GM11168 (cell line): ENCODE measurements at regions not wholly inside any gene's neighbourhood (a gene's known extent, or its start where the extent isn't known, plus 50 kb on each side); places are given as distances from the start of the nearest gene placed in this dataset.
"Not testable (repeated sequence)": the region's sequence is repeated elsewhere in the genome, so short reads cannot be mapped to it uniquely, and the experiment has no call there.

Source experiments
- in situ Hi-C: fragments of 300-500 bp; cut with MboI; formaldehyde crosslinking; loops from one replicate; pipeline ENCODE4 v1.12.0; 2022; ENCODE audit warnings: low sequenced_read_pairs; ENCODE audit not compliant: unreplicated experiment

DNA sequence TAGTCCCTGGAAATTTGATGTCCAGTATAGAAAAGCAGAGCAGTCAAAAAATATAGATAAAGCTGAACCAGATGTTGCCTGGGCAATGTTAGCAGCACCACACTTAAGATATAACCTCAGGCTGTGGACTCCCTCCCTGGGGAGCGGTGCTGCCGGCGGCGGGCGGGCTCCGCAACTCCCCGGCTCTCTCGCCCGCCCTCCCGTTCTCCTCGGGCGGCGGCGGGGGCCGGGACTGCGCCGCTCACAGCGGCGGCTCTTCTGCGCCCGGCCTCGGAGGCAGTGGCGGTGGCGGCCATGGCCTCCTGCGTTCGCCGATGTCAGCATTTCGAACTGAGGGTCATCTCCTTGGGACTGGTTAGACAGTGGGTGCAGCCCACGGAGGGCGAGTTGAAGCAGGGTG is 86.9 kb upstream of the GOLGA6L6 start:
- in situ Hi-C loops: not testable (repeated sequence)

GRCh38 chr15:20625469-20625868 is 83.9 kb upstream of the GOLGA6L6 start:
- in situ Hi-C loops: not testable (repeated sequence)

GRCh38 chr15:20624085-20624484 is 82.5 kb upstream of the GOLGA6L6 start:
- in situ Hi-C loops: not testable (repeated sequence)

GRCh38 chr15:20622117-20622516 is 80.5 kb upstream of the GOLGA6L6 start:
- in situ Hi-C loops: not testable (repeated sequence)

GRCh38 chr15:20614549-20614948 is 72.9 kb upstream of the GOLGA6L6 start:
- in situ Hi-C loops: not testable (repeated sequence)

GRCh38 chr15:20612796-20613195 is 71.2 kb upstream of the GOLGA6L6 start:
- in situ Hi-C loops: not testable (repeated sequence)

DNA sequence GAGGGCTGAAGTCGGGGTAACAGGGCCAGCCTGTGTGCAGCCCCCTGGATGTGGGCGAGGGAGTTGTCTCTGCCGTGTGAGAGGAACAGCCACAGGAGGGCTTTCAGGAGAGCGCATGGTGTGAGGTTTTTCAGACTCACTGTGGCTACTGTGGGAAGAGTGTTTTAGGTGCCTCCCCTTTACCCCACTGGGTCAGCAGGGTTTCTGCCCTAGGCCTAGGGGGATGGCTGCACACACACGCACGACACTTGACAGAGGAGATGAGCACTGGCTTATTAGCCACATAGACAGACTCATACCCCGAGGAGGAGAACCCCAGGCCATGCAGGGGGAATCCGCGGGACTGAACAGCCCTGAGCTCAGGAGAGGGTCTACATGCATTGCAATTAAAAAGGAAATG is 70.8 kb upstream of the GOLGA6L6 start:
- in situ Hi-C loops: not testable (repeated sequence)

DNA sequence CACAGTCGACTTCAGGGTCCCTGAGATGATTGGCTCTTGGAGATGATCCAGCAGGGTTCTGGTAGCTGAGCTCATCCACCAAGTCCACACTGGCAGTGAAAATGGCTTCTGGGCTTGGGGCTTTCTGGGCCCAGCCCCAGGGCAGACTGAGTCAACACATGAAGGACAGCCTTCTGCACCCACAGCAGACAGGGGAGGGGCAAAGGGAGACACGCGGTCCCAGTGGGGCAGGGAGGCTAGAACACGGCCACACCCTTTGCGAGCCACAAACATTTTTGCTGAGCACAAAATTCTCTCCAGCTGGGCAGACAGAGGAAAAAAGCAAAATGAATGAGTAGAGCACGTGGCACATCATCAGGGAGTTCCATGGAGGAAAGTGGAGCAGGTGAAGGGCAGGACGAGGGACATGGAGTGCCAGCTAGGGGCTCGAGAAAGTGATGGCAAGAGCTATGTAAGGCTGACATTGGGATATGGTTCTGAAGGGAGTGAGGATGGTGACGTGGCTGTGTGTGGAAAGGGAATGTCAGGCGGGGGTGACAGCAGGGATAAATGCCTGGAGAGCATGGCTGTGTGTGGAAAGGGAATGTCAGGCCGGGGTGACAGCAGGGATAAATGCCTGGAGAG is 70.2 kb upstream of the GOLGA6L6 start:
- in situ Hi-C loops: not testable (repeated sequence)

GRCh38 chr15:20608179-20608578 is 66.6 kb upstream of the GOLGA6L6 start:
- in situ Hi-C loops: not testable (repeated sequence)

GRCh38 chr15:20597245-20597644 is 55.6 kb upstream of the GOLGA6L6 start:
- in situ Hi-C loops: not testable (repeated sequence)

GRCh38 chr15:20594219-20594618 is 52.6 kb upstream of the GOLGA6L6 start:
- in situ Hi-C loops: not testable (repeated sequence)

GRCh38 chr15:20591936-20592335 is 50.3 kb upstream of the GOLGA6L6 start:
- in situ Hi-C loops: not testable (repeated sequence)
